ENCODE measurements at regions not wholly inside any gene's neighbourhood (a gene's known extent, or its start where the extent isn't known, plus 50 kb on each side); places are given as distances from the start of the nearest gene placed in this dataset.
"Not testable (repeated sequence)": the region's sequence is repeated elsewhere in the genome, so short reads cannot be mapped to it uniquely, and the experiment has no call there.

DNA sequence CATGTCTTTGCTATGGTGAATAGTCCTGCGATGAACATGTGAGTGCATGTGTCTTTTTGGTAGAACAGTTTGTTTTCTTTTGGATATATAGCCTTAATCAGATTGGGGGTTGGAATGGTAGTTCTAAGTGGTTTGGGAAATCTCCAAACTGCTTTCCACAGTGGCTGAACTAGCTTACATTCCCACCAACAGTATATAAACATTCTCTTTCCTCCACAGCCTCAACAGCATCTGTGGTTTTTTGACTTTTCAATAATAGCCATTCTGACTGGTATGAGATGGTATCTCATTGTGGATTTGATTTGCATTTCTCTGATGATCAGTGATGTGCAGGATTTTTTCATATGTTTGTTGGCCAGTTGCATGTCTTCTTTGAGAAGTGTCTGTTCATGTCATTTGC lies 112.2 kb upstream of the SESTD1 start:
- Histone ChIP-seq H3K27me3 (ENCODE audit: insufficient read depth, low read depth, low read length) (no peaks in the 10 kb centered on the region), H2AFZ (ENCODE audit: low read depth, low read length) (no peak overlapping the region), H4K20me1 (ENCODE audit: insufficient read depth) (no peaks in the 10 kb centered on the region), H3K9me3 (ENCODE audit: low read length) (no peaks in the 10 kb centered on the region), H3K27ac (ENCODE audit: low read length) (no peak overlapping the region), H3K4me3 (ENCODE audit: low read length) (no peak overlapping the region), H3K4me2 (ENCODE audit: low read length) (no peak overlapping the region), H3K36me3 (ENCODE audit: insufficient read depth, low read length) (no peaks in the 10 kb centered on the region), H3F3A (ENCODE audit: insufficient read depth, low read length, poor library complexity, severe bottlenecking) (no peaks in the 10 kb centered on the region), H3K9ac (ENCODE audit: low read length) (no peak overlapping the region), H3K9me2 (ENCODE audit: insufficient read depth, low read length) (no peaks in the 10 kb centered on the region), H3K79me2 (replicated peaks; ENCODE audit: insufficient read depth, low read length) (no peaks in the 10 kb centered on the region)
- TF ChIP-seq EP300 (conservative IDR thresholded peaks at IDR 0.05; ENCODE audit: poor library complexity, severe bottlenecking) = no peak
- no peak for TF ChIP-seq MXI1 (conservative IDR thresholded peaks at IDR 0.05; ENCODE audit: poor library complexity, severe bottlenecking)
- TF ChIP-seq, protein P1, sequence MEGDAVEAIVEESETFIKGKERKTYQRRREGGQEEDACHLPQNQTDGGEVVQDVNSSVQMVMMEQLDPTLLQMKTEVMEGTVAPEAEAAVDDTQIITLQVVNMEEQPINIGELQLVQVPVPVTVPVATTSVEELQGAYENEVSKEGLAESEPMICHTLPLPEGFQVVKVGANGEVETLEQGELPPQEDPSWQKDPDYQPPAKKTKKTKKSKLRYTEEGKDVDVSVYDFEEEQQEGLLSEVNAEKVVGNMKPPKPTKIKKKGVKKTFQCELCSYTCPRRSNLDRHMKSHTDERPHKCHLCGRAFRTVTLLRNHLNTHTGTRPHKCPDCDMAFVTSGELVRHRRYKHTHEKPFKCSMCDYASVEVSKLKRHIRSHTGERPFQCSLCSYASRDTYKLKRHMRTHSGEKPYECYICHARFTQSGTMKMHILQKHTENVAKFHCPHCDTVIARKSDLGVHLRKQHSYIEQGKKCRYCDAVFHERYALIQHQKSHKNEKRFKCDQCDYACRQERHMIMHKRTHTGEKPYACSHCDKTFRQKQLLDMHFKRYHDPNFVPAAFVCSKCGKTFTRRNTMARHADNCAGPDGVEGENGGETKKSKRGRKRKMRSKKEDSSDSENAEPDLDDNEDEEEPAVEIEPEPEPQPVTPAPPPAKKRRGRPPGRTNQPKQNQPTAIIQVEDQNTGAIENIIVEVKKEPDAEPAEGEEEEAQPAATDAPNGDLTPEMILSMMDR (IDR thresholded peaks at IDR 0.05; ENCODE audit: poor library complexity, severe bottlenecking) = no peak
- TF ChIP-seq, protein P2, sequence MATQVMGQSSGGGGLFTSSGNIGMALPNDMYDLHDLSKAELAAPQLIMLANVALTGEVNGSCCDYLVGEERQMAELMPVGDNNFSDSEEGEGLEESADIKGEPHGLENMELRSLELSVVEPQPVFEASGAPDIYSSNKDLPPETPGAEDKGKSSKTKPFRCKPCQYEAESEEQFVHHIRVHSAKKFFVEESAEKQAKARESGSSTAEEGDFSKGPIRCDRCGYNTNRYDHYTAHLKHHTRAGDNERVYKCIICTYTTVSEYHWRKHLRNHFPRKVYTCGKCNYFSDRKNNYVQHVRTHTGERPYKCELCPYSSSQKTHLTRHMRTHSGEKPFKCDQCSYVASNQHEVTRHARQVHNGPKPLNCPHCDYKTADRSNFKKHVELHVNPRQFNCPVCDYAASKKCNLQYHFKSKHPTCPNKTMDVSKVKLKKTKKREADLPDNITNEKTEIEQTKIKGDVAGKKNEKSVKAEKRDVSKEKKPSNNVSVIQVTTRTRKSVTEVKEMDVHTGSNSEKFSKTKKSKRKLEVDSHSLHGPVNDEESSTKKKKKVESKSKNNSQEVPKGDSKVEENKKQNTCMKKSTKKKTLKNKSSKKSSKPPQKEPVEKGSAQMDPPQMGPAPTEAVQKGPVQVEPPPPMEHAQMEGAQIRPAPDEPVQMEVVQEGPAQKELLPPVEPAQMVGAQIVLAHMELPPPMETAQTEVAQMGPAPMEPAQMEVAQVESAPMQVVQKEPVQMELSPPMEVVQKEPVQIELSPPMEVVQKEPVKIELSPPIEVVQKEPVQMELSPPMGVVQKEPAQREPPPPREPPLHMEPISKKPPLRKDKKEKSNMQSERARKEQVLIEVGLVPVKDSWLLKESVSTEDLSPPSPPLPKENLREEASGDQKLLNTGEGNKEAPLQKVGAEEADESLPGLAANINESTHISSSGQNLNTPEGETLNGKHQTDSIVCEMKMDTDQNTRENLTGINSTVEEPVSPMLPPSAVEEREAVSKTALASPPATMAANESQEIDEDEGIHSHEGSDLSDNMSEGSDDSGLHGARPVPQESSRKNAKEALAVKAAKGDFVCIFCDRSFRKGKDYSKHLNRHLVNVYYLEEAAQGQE (IDR thresholded peaks at IDR 0.05; ENCODE audit: borderline replicate concordance) = no peak
- no peak for TF ChIP-seq EZH2 (IDR thresholded peaks at IDR 0.05; ENCODE audit: borderline replicate concordance, insufficient read depth, low read length, poor library complexity, severe bottlenecking)
- TF ChIP-seq TAF1 (IDR thresholded peaks at IDR 0.05; ENCODE audit: low read depth) = no peak
- no peak for TF ChIP-seq RAD21 (conservative IDR thresholded peaks at IDR 0.05)

DNA sequence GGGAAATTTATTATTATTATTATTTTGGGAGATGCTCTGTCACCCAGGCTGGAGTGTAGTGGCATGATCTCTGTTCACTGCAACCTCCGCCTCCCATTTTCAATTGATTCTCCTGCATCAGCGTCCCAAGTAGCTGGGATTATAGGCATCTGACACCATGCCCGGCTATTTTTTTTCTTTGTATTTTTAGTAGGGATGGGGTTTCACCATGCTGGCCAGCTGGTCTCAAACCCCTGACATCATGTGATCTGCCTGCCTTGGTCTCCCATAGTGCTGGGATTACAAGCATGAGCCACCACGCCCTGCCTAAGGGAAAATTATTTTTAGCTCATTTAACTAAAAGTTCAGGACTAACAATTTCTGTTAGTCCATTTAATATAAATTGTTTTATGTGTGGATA lies 109.2 kb upstream of the SESTD1 start:
- no peaks in the 10 kb centered on the region for H4K20me1 ChIP-seq (ENCODE audit: insufficient read depth)
- no peak overlapping the region for H3K4me3 ChIP-seq (ENCODE audit: low read length)
- H3F3A ChIP-seq (ENCODE audit: insufficient read depth, low read length, poor library complexity, severe bottlenecking) = no peaks in the 10 kb centered on the region
- H2AFZ ChIP-seq (ENCODE audit: low read depth, low read length) = no peak overlapping the region
- no peak overlapping the region for H3K4me2 ChIP-seq (ENCODE audit: low read length)
- no peaks in the 10 kb centered on the region for H3K36me3 ChIP-seq (ENCODE audit: insufficient read depth, low read length)
- H3K27me3 ChIP-seq (ENCODE audit: insufficient read depth, low read depth, low read length) = no peaks in the 10 kb centered on the region
- no peak overlapping the region for H3K9ac ChIP-seq (ENCODE audit: low read length)
- no peak overlapping the region for H3K27ac ChIP-seq (ENCODE audit: low read length)
- H3K79me2 ChIP-seq (replicated peaks; ENCODE audit: insufficient read depth, low read length) = no peaks in the 10 kb centered on the region
- H3K9me2 ChIP-seq (ENCODE audit: insufficient read depth, low read length) = no peaks in the 10 kb centered on the region
- no peaks in the 10 kb centered on the region for H3K9me3 ChIP-seq (ENCODE audit: low read length)
- TF ChIP-seq MXI1 (conservative IDR thresholded peaks at IDR 0.05; ENCODE audit: poor library complexity, severe bottlenecking) (no peak), TAF1 (IDR thresholded peaks at IDR 0.05; ENCODE audit: low read depth) (no peak), POLR2AphosphoS5 (IDR thresholded peaks at IDR 0.05) (no peak), SMC3 (conservative IDR thresholded peaks at IDR 0.05; ENCODE audit: poor library complexity) (no peak), EP300 (conservative IDR thresholded peaks at IDR 0.05; ENCODE audit: poor library complexity, severe bottlenecking) (no peak), RAD21 (conservative IDR thresholded peaks at IDR 0.05) (no peak)
- TF ChIP-seq, protein P2 (IDR thresholded peaks at IDR 0.05; ENCODE audit: borderline replicate concordance) = no peak

DNA sequence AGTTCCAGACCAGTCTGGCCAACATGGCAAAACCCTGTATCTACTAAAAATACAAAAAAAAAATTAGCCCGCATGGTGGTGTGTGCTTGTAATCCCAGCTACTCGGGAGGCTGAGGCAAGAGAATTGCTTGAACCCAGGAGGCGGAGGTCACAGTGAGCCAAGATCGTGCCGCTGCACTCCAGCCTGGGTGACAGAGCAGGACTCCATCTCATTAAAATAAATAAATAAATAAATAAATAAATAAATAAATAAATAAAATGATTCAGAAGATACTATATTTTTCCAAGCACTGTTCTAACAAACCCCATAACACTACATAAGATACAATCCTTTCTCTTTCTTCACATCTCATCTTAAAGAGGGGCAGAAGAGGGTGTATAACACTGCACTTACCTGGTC lies 100.9 kb upstream of the SESTD1 start:
- not testable (repeated sequence) for H3K4me2 ChIP-seq (ENCODE audit: low read length); H3K9me3 ChIP-seq (ENCODE audit: low read length); H3K27me3 ChIP-seq (ENCODE audit: insufficient read depth, low read depth, low read length); H2AFZ ChIP-seq (ENCODE audit: low read depth, low read length); H3K9ac ChIP-seq (ENCODE audit: low read length); H3K27ac ChIP-seq (ENCODE audit: low read length); H3K79me2 ChIP-seq (replicated peaks; ENCODE audit: insufficient read depth, low read length); H3K36me3 ChIP-seq (ENCODE audit: insufficient read depth, low read length); H3K4me3 ChIP-seq (ENCODE audit: low read length); H3F3A ChIP-seq (ENCODE audit: insufficient read depth, low read length, poor library complexity, severe bottlenecking); H3K9me2 ChIP-seq (ENCODE audit: insufficient read depth, low read length); H4K20me1 ChIP-seq (ENCODE audit: insufficient read depth)

Measured in neural cell (in vitro differentiated cells).